Mesenchymal stem cell (in vitro differentiated cells and primary cell): ENCODE measurements at regions not wholly inside any gene's neighbourhood (a gene's known extent, or its start where the extent isn't known, plus 50 kb on each side); places are given as distances from the start of the nearest gene placed in this dataset.

Source experiments
- DNase-seq: peaks from one replicate; pipeline ENCODE4 v3.0.0-alpha.2; 2013
- H2AFZ ChIP-seq: one replicate; pipeline ENCODE4 v1.6.1; 2013; ENCODE audit warnings: low read depth, mild to moderate bottlenecking, control low read depth, inconsistent platforms, low read length, moderate library complexity
- H2AK5ac ChIP-seq: 2 replicates; pipeline ENCODE4 v1.6.1; 2013; ENCODE audit warnings: low read length, moderate library complexity, mild to moderate bottlenecking, inconsistent platforms; ENCODE audit not compliant: severe bottlenecking
- H2BK120ac ChIP-seq: one replicate; pipeline ENCODE4 v1.6.1; 2013; ENCODE audit warnings: low read depth, mild to moderate bottlenecking, inconsistent platforms, low read length, moderate library complexity
- H2BK12ac ChIP-seq, 2 experiments: one replicate each; pipeline ENCODE4 v1.6.1; 2013; ENCODE audit warnings: inconsistent platforms in 2 of 2, low read length in 2 of 2, mild to moderate bottlenecking in 2 of 2, moderate library complexity in 2 of 2, control low read depth in 1 of 2
- H2BK15ac ChIP-seq: one replicate; pipeline ENCODE4 v1.6.1; 2013; ENCODE audit warnings: mild to moderate bottlenecking, low read depth, inconsistent platforms; ENCODE audit not compliant: poor library complexity, severe bottlenecking
- H2BK5ac ChIP-seq: 2 replicates; pipeline ENCODE4 v1.6.1; 2013; ENCODE audit warnings: low read depth, mild to moderate bottlenecking, low read length, control low read depth, inconsistent platforms; ENCODE audit not compliant: poor library complexity, severe bottlenecking
- H3K14ac ChIP-seq, 2 experiments: one replicate each; pipeline ENCODE4 v1.6.1; 2013; ENCODE audit warnings: inconsistent platforms in 2 of 2, low read length in 2 of 2, control low read depth in 1 of 2, mild to moderate bottlenecking in 1 of 2, moderate library complexity in 1 of 2
- H3K18ac ChIP-seq, 2 experiments: one replicate each; pipeline ENCODE4 v1.6.1; 2013; ENCODE audit warnings: inconsistent platforms in 2 of 2, low read length in 2 of 2, control low read depth in 1 of 2, low read depth in 1 of 2, mild to moderate bottlenecking in 1 of 2
- H3K23ac ChIP-seq, 2 experiments: one replicate each; pipeline ENCODE4 v1.6.1; 2013; ENCODE audit warnings: inconsistent platforms in 2 of 2, low read length in 2 of 2, mild to moderate bottlenecking in 2 of 2, moderate library complexity in 2 of 2, control low read depth in 1 of 2
- H3K27ac ChIP-seq: 2 replicates; pipeline ENCODE4 v1.5.1; 2013; ENCODE audit warnings: mild to moderate bottlenecking, moderate library complexity, low read length, control low read depth, inconsistent platforms; ENCODE audit not compliant: poor library complexity, severe bottlenecking
- H3K27me3 ChIP-seq, 2 experiments: 2 replicates each; pipeline versions ENCODE4 v1.6.1 to v1.7.0; 2013; ENCODE audit warnings: low read length in 2 of 2, mild to moderate bottlenecking in 2 of 2, moderate library complexity in 2 of 2, control low read depth in 1 of 2, inconsistent platforms in 1 of 2; ENCODE audit not compliant: control insufficient read depth in 1 of 2, insufficient read depth in 1 of 2
- H3K36me3 ChIP-seq, 2 experiments: 2 replicates each; pipeline versions ENCODE4 v1.6.1 to v1.7.0; 2013; ENCODE audit warnings: low read length in 2 of 2, control low read depth in 1 of 2, inconsistent platforms in 1 of 2, low read depth in 1 of 2, mild to moderate bottlenecking in 1 of 2; ENCODE audit not compliant: insufficient read depth in 2 of 2, control insufficient read depth in 1 of 2
- H3K4ac ChIP-seq, 2 experiments: one replicate each; pipeline ENCODE4 v1.6.1; 2013; ENCODE audit warnings: inconsistent platforms in 2 of 2, low read length in 2 of 2, mild to moderate bottlenecking in 2 of 2, moderate library complexity in 2 of 2, control low read depth in 1 of 2, low read depth in 1 of 2
- H3K4me1 ChIP-seq: 2 replicates; pipeline ENCODE4 v1.6.1; 2013; ENCODE audit warnings: low read depth, low read length, control low read depth; ENCODE audit not compliant: control insufficient read depth, insufficient read depth
- H3K4me2 ChIP-seq: 2 replicates; pipeline ENCODE4 v1.6.1; 2013; ENCODE audit warnings: low read length, mild to moderate bottlenecking, inconsistent platforms; ENCODE audit not compliant: poor library complexity, severe bottlenecking
- H3K4me3 ChIP-seq, 2 experiments: 2 replicates each; pipeline versions ENCODE4 v1.5.1 to v1.7.0; 2013; ENCODE audit warnings: low read length in 2 of 2, mild to moderate bottlenecking in 2 of 2, control low read depth in 1 of 2, low read depth in 1 of 2; ENCODE audit not compliant: insufficient read depth in 1 of 2
- H3K79me1 ChIP-seq: replicated peaks from 2 replicates; pipeline ENCODE4 v1.6.1; 2013; ENCODE audit warnings: mild to moderate bottlenecking, control low read depth, low read length, inconsistent platforms; ENCODE audit not compliant: poor library complexity, severe bottlenecking
- H3K9ac ChIP-seq: 2 replicates; pipeline ENCODE4 v1.7.0; 2013; ENCODE audit warnings: mild to moderate bottlenecking, low read length, moderate library complexity
- H3K9me3 ChIP-seq: 2 replicates; pipeline ENCODE4 v1.7.0; 2013; ENCODE audit warnings: mild to moderate bottlenecking, low read length; ENCODE audit not compliant: control insufficient read depth
- H4K8ac ChIP-seq: one replicate; pipeline ENCODE4 v1.6.1; 2013; ENCODE audit warnings: inconsistent platforms, mild to moderate bottlenecking, low read length, moderate library complexity
- H4K91ac ChIP-seq: one replicate; pipeline ENCODE4 v1.6.1; 2013; ENCODE audit warnings: mild to moderate bottlenecking, low read length, inconsistent platforms
- WGBS: methylation state at CpG from one replicate; pipeline ENCODE4 v1.1.7; 2013; ENCODE audit warnings: mixed read lengths; 5-methylcytosine and 5-hydroxymethylcytosine counted together

DNA sequence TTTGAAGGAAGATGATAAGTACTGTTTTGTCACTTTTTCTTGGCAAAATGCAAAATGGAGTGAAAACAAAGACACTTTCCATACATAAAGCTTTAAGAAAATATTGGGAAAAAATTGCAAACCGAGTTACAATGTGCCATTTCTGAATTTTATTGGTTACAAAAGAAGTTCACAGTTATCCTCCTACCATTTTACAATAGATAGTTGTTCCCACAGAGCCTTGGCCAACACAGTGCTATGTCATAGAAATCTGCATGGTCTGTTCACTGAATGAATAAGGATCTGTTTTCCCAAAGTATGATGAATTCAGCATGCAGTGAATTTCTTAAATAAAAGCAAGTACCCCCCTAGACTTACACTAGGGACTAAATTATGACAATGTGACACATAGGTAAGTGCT lies 268.2 kb upstream of the POU3F2 start:
- Histone ChIP-seq H3K23ac (no peak overlapping the region), H3K18ac (no peak overlapping the region), H3K9ac (no peak overlapping the region), H4K91ac (no peak overlapping the region), H3K4me2 (no peak overlapping the region), H2BK120ac (no peak overlapping the region), H3K4me1 (no peaks in the 10 kb centered on the region), H3K27ac (no peak overlapping the region), H2AFZ (no peak overlapping the region), H3K9me3 (no peaks in the 10 kb centered on the region), H2BK5ac (no peak overlapping the region), H3K4ac (no peak overlapping the region), H2BK15ac (no peak overlapping the region), H3K14ac (no peak overlapping the region), H3K4me3 (no peak overlapping the region), H3K27me3 (no peaks in the 10 kb centered on the region), H2BK12ac (no peak overlapping the region), H4K8ac (no peak overlapping the region), H3K36me3 (no peaks in the 10 kb centered on the region), H2AK5ac (no peak overlapping the region), H3K79me1 (no peaks in the 10 kb centered on the region)
- DNase-seq, result no peak
- WGBS, result no CpG with 5 or more reads among the region's 1 CpG

DNA sequence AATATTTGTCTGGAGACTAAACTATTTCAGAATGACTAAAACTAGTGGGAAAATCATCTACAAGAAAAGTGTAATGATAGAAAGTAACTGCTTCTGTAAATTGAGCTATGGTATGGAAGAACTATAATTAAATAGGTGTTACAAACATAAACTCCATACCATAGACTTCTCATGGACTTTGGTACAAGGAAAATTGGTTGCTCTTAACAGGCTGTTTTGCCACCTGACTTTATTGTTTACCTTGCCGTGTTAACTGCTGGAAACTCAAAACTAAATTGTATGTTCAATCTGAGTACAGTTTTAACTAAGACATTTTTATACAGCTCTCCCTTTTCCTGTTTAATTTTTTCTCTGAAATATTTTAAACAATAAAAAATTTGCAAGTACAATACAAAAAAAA lies 261.8 kb upstream of the POU3F2 start:
- no peaks in the 10 kb centered on the region for H3K36me3 ChIP-seq
- H2BK12ac ChIP-seq, result no peak overlapping the region
- no peaks in the 10 kb centered on the region for H3K9me3 ChIP-seq
- no peak overlapping the region for H2BK5ac ChIP-seq
- no peak for DNase-seq
- no peak overlapping the region for H2BK120ac ChIP-seq
- no peaks in the 10 kb centered on the region for H3K27me3 ChIP-seq
- H2AFZ ChIP-seq, result no peak overlapping the region
- H2BK15ac ChIP-seq, result no peak overlapping the region
- no peak overlapping the region for H3K14ac ChIP-seq
- H3K4me2 ChIP-seq, result no peak overlapping the region
- no peak overlapping the region for H3K23ac ChIP-seq
- H3K27ac ChIP-seq, result no peak overlapping the region
- no peak overlapping the region for H2AK5ac ChIP-seq
- H3K4me1 ChIP-seq, result no peaks in the 10 kb centered on the region
- H4K8ac ChIP-seq, result no peak overlapping the region
- H3K4ac ChIP-seq, result no peak overlapping the region
- no peak overlapping the region for H3K4me3 ChIP-seq
- WGBS, result no CpG with 5 or more reads among the region's 1 CpG
- no peak overlapping the region for H3K9ac ChIP-seq
- no peak overlapping the region for H3K18ac ChIP-seq
- H3K79me1 ChIP-seq, result no peaks in the 10 kb centered on the region
- H4K91ac ChIP-seq, result no peak overlapping the region

DNA sequence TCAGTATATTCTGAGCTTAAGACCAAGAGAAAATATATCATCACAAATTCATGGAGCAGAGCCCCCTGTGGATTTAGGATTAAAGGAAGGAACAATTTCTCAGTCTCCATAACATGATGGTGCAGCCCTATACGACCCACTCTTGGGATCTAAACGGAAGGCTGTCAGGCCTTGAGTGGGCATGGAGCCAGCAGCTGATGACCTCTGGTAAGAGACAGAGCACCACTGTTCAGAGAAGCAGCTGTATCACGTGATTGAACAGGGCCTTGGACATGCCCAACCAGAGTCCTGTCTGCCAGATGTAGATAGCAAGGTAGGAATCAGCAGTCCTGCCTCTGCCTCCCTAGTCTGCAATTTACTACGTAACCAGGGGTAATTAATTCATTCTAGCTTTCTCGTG lies 259.4 kb upstream of the POU3F2 start:
- no peaks in the 10 kb centered on the region for H3K36me3 ChIP-seq
- H3K14ac ChIP-seq, result no peak overlapping the region
- H2BK12ac ChIP-seq, result no peak overlapping the region
- H3K27ac ChIP-seq, result no peak overlapping the region
- no peak overlapping the region for H3K4me3 ChIP-seq
- no peak for DNase-seq
- no peak overlapping the region for H2AFZ ChIP-seq
- H3K4me2 ChIP-seq, result no peak overlapping the region
- no peak overlapping the region for H2BK5ac ChIP-seq
- no peaks in the 10 kb centered on the region for H3K4me1 ChIP-seq
- no peak overlapping the region for H3K4ac ChIP-seq
- H2BK15ac ChIP-seq, result no peak overlapping the region
- H4K91ac ChIP-seq, result no peak overlapping the region
- H4K8ac ChIP-seq, result no peak overlapping the region
- no peak overlapping the region for H2BK120ac ChIP-seq
- H3K27me3 ChIP-seq, result no peaks in the 10 kb centered on the region
- no peak overlapping the region for H3K18ac ChIP-seq
- WGBS, result 75% methylated on average over 5 of the region's 5 CpGs
- no peaks in the 10 kb centered on the region for H3K79me1 ChIP-seq
- no peak overlapping the region for H2AK5ac ChIP-seq
- no peak overlapping the region for H3K9ac ChIP-seq
- H3K23ac ChIP-seq, result no peak overlapping the region
- no peaks in the 10 kb centered on the region for H3K9me3 ChIP-seq

GRCh38 chr6:98576791-98577190 lies 257.6 kb upstream of the POU3F2 start:
- Histone ChIP-seq H3K4me2 (no peak overlapping the region), H3K27me3 (no peaks in the 10 kb centered on the region), H3K4ac (no peak overlapping the region), H3K18ac (no peak overlapping the region), H3K14ac (no peak overlapping the region), H4K8ac (no peak overlapping the region), H3K79me1 (no peaks in the 10 kb centered on the region), H3K4me1 (no peaks in the 10 kb centered on the region), H2BK15ac (no peak overlapping the region), H3K9ac (no peak overlapping the region), H2BK5ac (no peak overlapping the region), H2AK5ac (no peak overlapping the region), H4K91ac (no peak overlapping the region), H3K23ac (no peak overlapping the region), H2AFZ (no peak overlapping the region), H2BK12ac (no peak overlapping the region), H3K36me3 (no peaks in the 10 kb centered on the region), H3K9me3 (no peaks in the 10 kb centered on the region), H2BK120ac (no peak overlapping the region), H3K27ac (no peak overlapping the region), H3K4me3 (no peak overlapping the region)
- no peak for DNase-seq
